HG03045 (cell line): ENCODE measurements at regions not wholly inside any gene's neighbourhood (a gene's known extent, or its start where the extent isn't known, plus 50 kb on each side); places are given as distances from the start of the nearest gene placed in this dataset.
A peak's percentile ranks its signal among the peaks of the same experiment; 100 is the strongest.
"Not testable (repeated sequence)": the region's sequence is repeated elsewhere in the genome, so short reads cannot be mapped to it uniquely, and the experiment has no call there.

Source experiments
- ATAC-seq: cut with Tn5 transposase; IDR thresholded peaks from one replicate; pipeline ENCODE4 v1.9.1; 2021; ENCODE audit warnings: mild to moderate bottlenecking, moderate library complexity; ENCODE audit not compliant: unreplicated experiment

- no peak for ATAC-seq
Measured at GRCh38 chr3:187795207-187795960, 50.1 kb upstream of the BCL6 start.

- no peak for ATAC-seq
Measured at GRCh38 chr3:187798126-187798525, 52.9 kb upstream of the BCL6 start.

- ATAC-seq, result no peak
Measured at GRCh38 chr3:187798531-187799530, 53.6 kb upstream of the BCL6 start.

GRCh38 chr3:187799942-187800641, 54.8 kb upstream of the BCL6 start:
- peak; percentile 44 for ATAC-seq

- ATAC-seq, result no peak
Measured at GRCh38 chr3:187801152-187801551, 55.9 kb upstream of the BCL6 start.

- no peak for ATAC-seq
Measured at GRCh38 chr3:187802203-187802927, 57.1 kb upstream of the BCL6 start.

GRCh38 chr3:187802928-187803259, 57.6 kb upstream of the BCL6 start:
- ATAC-seq, result peak; percentile 90

GRCh38 chr3:187804120-187804744, 59.0 kb upstream of the BCL6 start:
- no peak for ATAC-seq

- no peak for ATAC-seq
Measured at GRCh38 chr3:187804745-187805121, 59.5 kb upstream of the BCL6 start.

- no peak for ATAC-seq
Measured at GRCh38 chr3:187805774-187806173, 60.5 kb upstream of the BCL6 start.

GRCh38 chr3:187807086-187807862, 62.0 kb upstream of the BCL6 start:
- no peak for ATAC-seq

GRCh38 chr3:187808527-187808895, 63.2 kb upstream of the BCL6 start:
- ATAC-seq, result no peak

- no peak for ATAC-seq
Measured at GRCh38 chr3:187809612-187809991, 64.3 kb upstream of the BCL6 start.

- ATAC-seq, result no peak
Measured at GRCh38 chr3:187810021-187810446, 64.8 kb upstream of the BCL6 start.

GRCh38 chr3:187811585-187812250, 66.5 kb upstream of the BCL6 start:
- no peak for ATAC-seq

- no peak for ATAC-seq
Measured at GRCh38 chr3:187812496-187812895, 67.2 kb upstream of the BCL6 start.

- no peak for ATAC-seq
Measured at GRCh38 chr3:187813198-187813597, 67.9 kb upstream of the BCL6 start.

- not testable (repeated sequence) for ATAC-seq
Measured at GRCh38 chr3:187817766-187818165, 72.5 kb upstream of the BCL6 start.
